CD4-positive, alpha-beta T cell (primary cell): ENCODE measurements at regions not wholly inside any gene's neighbourhood (a gene's known extent, or its start where the extent isn't known, plus 50 kb on each side); places are given as distances from the start of the nearest gene placed in this dataset.

Source experiments
- ATAC-seq: fragments of 200-7000 bp; cut with Tn5 transposase; one replicate; pipeline ENCODE4 v1.10.0; 2022; ENCODE audit warnings: mild to moderate bottlenecking; ENCODE audit not compliant: poor library complexity
- CTCF ChIA-PET: fragments of 350-600 bp; sonication (Branson Sonifier 250); formaldehyde crosslinking; loops from one replicate; lab custom pipeline; 2021; ENCODE audit warnings: antibody characterized with exemption, inconsistent platforms; lab: Charles Lee
- POLR2A ChIA-PET: fragments of 350-600 bp; sonication (Branson Sonifier 250); formaldehyde crosslinking; loops from one replicate; lab custom pipeline; 2021; ENCODE audit warnings: antibody characterized with exemption, inconsistent platforms; lab: Charles Lee
- DNase-seq, 14 experiments: peaks; one replicate each; pipeline ENCODE4 v3.0.0-alpha.2; 2013 to 2020; ENCODE audit warnings: mixed read lengths in 2 of 14
- H3K27ac ChIP-seq, 2 donors: one replicate each; pipeline versions ENCODE4 v1.5.1 to v1.7.0; 2013; ENCODE audit warnings: low read length in 2 of 2, low read depth in 1 of 2, mild to moderate bottlenecking in 1 of 2
- H3K27me3 ChIP-seq, 2 experiments: 1 replicate in 1 of 2; 2 replicates in 1 of 2; pipeline versions ENCODE4 v1.6.1 to v1.7.0; 2013; ENCODE audit warnings: low read length in 2 of 2, control low read depth in 1 of 2, mild to moderate bottlenecking in 1 of 2, moderate library complexity in 1 of 2; ENCODE audit not compliant: insufficient read depth in 2 of 2, control insufficient read depth in 1 of 2
- H3K36me3 ChIP-seq: one replicate; pipeline ENCODE4 v1.6.1; 2013; ENCODE audit warnings: low read length, control low read depth; ENCODE audit not compliant: insufficient read depth
- H3K4me1 ChIP-seq: one replicate; pipeline ENCODE4 v1.6.1; 2013; ENCODE audit warnings: low read length, control low read depth; ENCODE audit not compliant: insufficient read depth
- H3K4me3 ChIP-seq: one replicate; pipeline ENCODE4 v1.5.1; 2013; ENCODE audit warnings: mild to moderate bottlenecking, low read length, moderate library complexity
- H3K9me3 ChIP-seq, 2 experiments: 1 replicate in 1 of 2; 2 replicates in 1 of 2; pipeline versions ENCODE4 v1.6.1 to v1.7.0; 2013; ENCODE audit warnings: low read length in 2 of 2, mild to moderate bottlenecking in 2 of 2, control low read depth in 1 of 2, moderate library complexity in 1 of 2; ENCODE audit not compliant: control insufficient read depth in 1 of 2, insufficient read depth in 1 of 2
- H3K27ac Mint-ChIP-seq: one replicate; pipeline ENCODE4 v1.8.0; 2020; ENCODE audit warnings: mixed read lengths
- H3K27me3 Mint-ChIP-seq: one replicate; pipeline ENCODE4 v1.8.0; 2021; ENCODE audit warnings: mixed read lengths
- H3K36me3 Mint-ChIP-seq: one replicate; pipeline ENCODE4 v1.8.0; 2021; ENCODE audit warnings: low read depth, mixed read lengths
- H3K4me1 Mint-ChIP-seq: one replicate; pipeline ENCODE4 v1.8.0; 2021; ENCODE audit warnings: low read depth, mixed read lengths
- H3K4me3 Mint-ChIP-seq: one replicate; pipeline ENCODE4 v1.8.0; 2020; ENCODE audit warnings: mild to moderate bottlenecking, mixed read lengths
- H3K9me3 Mint-ChIP-seq: one replicate; pipeline ENCODE4 v1.8.0; 2020; ENCODE audit warnings: mixed read lengths
- CTCF ChIP-seq: fragments of 200-600 bp; IDR thresholded peaks from one replicate; pipeline ENCODE4 v1.8.0; 2022; ENCODE audit warnings: antibody characterized with exemption, mild to moderate bottlenecking
- intact Hi-C, 2 experiments: fragments of 100-400 bp; cut with DNase I in 1 of 2; cut with micrococcal nuclease in 1 of 2; formaldehyde crosslinking; loops; one replicate each; pipeline versions ENCODE4 v1.15.1 to v1.9.0; 2023 to 2025; cut with DNase I, micrococcal nuclease

- DNase-seq (no peak), ATAC-seq (no peak)
- Histone ChIP-seq H3K9me3 (no peaks in the 10 kb centered on the region), H3K36me3 (no peaks in the 10 kb centered on the region), H3K27ac (no peak overlapping the region), H3K27me3 (no peaks in the 10 kb centered on the region), H3K4me3 (no peak overlapping the region), H3K4me1 (no peaks in the 10 kb centered on the region)
- intact Hi-C loops, result no loop called here
- CTCF ChIA-PET, result no interaction called here
- Mint-ChIP-seq H3K4me3 (no peak overlapping the region), H3K4me1 (no peaks in the 10 kb centered on the region), H3K27me3 (no peaks in the 10 kb centered on the region), H3K27ac (no peak overlapping the region), H3K9me3 (no peaks in the 10 kb centered on the region), H3K36me3 (no peaks in the 10 kb centered on the region)
- TF ChIP-seq CTCF, result no peak
- POLR2A ChIA-PET, result no interaction called here
Observed at GRCh38 chr16:11422381-11423314, 77.4 kb downstream of the RMI2 start.

- Histone ChIP-seq H3K4me3 (no peak overlapping the region), H3K27me3 (no peaks in the 10 kb centered on the region), H3K9me3 (no peaks in the 10 kb centered on the region), H3K27ac (no peak overlapping the region), H3K36me3 (no peaks in the 10 kb centered on the region), H3K4me1 (no peaks in the 10 kb centered on the region)
- ChIA-PET POLR2A (no interaction called here), CTCF (no interaction called here)
- H3K27ac Mint-ChIP-seq, result no peak overlapping the region
- ATAC-seq (no peak), DNase-seq (peak in 2 of 14 experiments; percentile 25 to 33)
- H3K9me3 Mint-ChIP-seq, result no peaks in the 10 kb centered on the region
- H3K4me3 Mint-ChIP-seq, result no peak overlapping the region
- H3K4me1 Mint-ChIP-seq, result no peaks in the 10 kb centered on the region
- intact Hi-C loops, result no loop called here
- TF ChIP-seq CTCF, result no peak
- no peaks in the 10 kb centered on the region for H3K36me3 Mint-ChIP-seq
- H3K27me3 Mint-ChIP-seq, result no peaks in the 10 kb centered on the region
Observed at GRCh38 chr16:11423315-11424117, 78.3 kb downstream of the RMI2 start.

GRCh38 chr16:11424118-11424460 is 78.8 kb downstream of the RMI2 start:
- ChIA-PET CTCF (no interaction called here), POLR2A (no interaction called here)
- DNase-seq (no peak), ATAC-seq (no peak)
- Histone ChIP-seq H3K36me3 (no peaks in the 10 kb centered on the region), H3K27me3 (no peaks in the 10 kb centered on the region), H3K9me3 (no peaks in the 10 kb centered on the region), H3K4me1 (no peaks in the 10 kb centered on the region), H3K27ac (no peak overlapping the region), H3K4me3 (no peak overlapping the region)
- H3K27me3 Mint-ChIP-seq, result no peaks in the 10 kb centered on the region
- H3K9me3 Mint-ChIP-seq, result no peaks in the 10 kb centered on the region
- intact Hi-C loops, result no loop called here
- no peak overlapping the region for H3K27ac Mint-ChIP-seq
- no peak for TF ChIP-seq CTCF
- no peaks in the 10 kb centered on the region for H3K36me3 Mint-ChIP-seq
- H3K4me1 Mint-ChIP-seq, result no peaks in the 10 kb centered on the region
- no peak overlapping the region for H3K4me3 Mint-ChIP-seq
